ENCODE measurements at regions not wholly inside any gene's neighbourhood (a gene's known extent, or its start where the extent isn't known, plus 50 kb on each side); places are given as distances from the start of the nearest gene placed in this dataset.

DNA sequence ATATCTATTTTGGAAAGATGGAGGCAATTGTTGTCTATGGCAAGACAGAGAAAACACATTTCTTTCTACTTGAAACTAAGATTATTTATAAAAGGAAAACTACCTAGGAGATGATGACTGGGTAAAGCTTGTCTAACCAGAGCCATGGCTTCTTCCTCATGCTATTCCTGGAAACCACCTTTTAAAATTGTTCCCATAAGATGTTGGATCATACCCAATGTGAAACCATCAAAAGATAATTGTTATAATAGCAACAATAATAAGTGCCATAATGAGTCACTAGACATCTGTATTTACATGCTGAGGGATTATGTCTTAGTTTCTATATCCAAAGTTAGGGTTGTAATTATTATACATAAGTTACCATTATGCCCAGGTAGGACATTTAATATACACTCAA, 428.4 kb downstream of the KCNJ2 start:
- TF ChIP-seq, protein P1, sequence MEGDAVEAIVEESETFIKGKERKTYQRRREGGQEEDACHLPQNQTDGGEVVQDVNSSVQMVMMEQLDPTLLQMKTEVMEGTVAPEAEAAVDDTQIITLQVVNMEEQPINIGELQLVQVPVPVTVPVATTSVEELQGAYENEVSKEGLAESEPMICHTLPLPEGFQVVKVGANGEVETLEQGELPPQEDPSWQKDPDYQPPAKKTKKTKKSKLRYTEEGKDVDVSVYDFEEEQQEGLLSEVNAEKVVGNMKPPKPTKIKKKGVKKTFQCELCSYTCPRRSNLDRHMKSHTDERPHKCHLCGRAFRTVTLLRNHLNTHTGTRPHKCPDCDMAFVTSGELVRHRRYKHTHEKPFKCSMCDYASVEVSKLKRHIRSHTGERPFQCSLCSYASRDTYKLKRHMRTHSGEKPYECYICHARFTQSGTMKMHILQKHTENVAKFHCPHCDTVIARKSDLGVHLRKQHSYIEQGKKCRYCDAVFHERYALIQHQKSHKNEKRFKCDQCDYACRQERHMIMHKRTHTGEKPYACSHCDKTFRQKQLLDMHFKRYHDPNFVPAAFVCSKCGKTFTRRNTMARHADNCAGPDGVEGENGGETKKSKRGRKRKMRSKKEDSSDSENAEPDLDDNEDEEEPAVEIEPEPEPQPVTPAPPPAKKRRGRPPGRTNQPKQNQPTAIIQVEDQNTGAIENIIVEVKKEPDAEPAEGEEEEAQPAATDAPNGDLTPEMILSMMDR (conservative IDR thresholded peaks at IDR 0.05; ENCODE audit: low read length), result no peak
- TF ChIP-seq EZH2phosphoT487 (IDR thresholded peaks at IDR 0.05; ENCODE audit: borderline replicate concordance), result no peak

All from Loucy (cell line).